ENCODE measurements at regions not wholly inside any gene's neighbourhood (a gene's known extent, or its start where the extent isn't known, plus 50 kb on each side); places are given as distances from the start of the nearest gene placed in this dataset.

GRCh38 chr16:51559901-51560300 is 408.8 kb upstream of the SALL1 start:
- DNase-seq = no peak

GRCh38 chr16:51557670-51558069 is 406.6 kb upstream of the SALL1 start:
- no peak for DNase-seq

- no peak for DNase-seq
Measured at GRCh38 chr16:51556694-51557340, 405.7 kb upstream of the SALL1 start.

GRCh38 chr16:51553910-51554309 is 402.8 kb upstream of the SALL1 start:
- DNase-seq = no peak

- no peak for DNase-seq
Measured at GRCh38 chr16:51553314-51553713, 402.2 kb upstream of the SALL1 start.

GRCh38 chr16:51550800-51551347 is 399.8 kb upstream of the SALL1 start:
- DNase-seq = no peak

- DNase-seq = no peak
Measured at GRCh38 chr16:51549836-51550235, 398.8 kb upstream of the SALL1 start.

GRCh38 chr16:51545951-51546350 is 394.9 kb upstream of the SALL1 start:
- DNase-seq = no peak

GRCh38 chr16:51544851-51545467 is 393.9 kb upstream of the SALL1 start:
- no peak for DNase-seq

GRCh38 chr16:51543971-51544370 is 392.9 kb upstream of the SALL1 start:
- DNase-seq = no peak

- DNase-seq = no peak
Measured at GRCh38 chr16:51542981-51543815, 392.1 kb upstream of the SALL1 start.

- DNase-seq = no peak
Measured at GRCh38 chr16:51540259-51540658, 389.2 kb upstream of the SALL1 start.

- DNase-seq = no peak
Measured at GRCh38 chr16:51538707-51539498, 387.8 kb upstream of the SALL1 start.

GRCh38 chr16:51535591-51535990 is 384.5 kb upstream of the SALL1 start:
- DNase-seq = no peak

- no peak for DNase-seq
Measured at GRCh38 chr16:51532551-51532950, 381.5 kb upstream of the SALL1 start.

- no peak for DNase-seq
Measured at GRCh38 chr16:51531271-51531670, 380.2 kb upstream of the SALL1 start.

- DNase-seq = no peak
Measured at GRCh38 chr16:51527349-51527748, 376.3 kb upstream of the SALL1 start.

- no peak for DNase-seq
Measured at GRCh38 chr16:51526621-51527020, 375.6 kb upstream of the SALL1 start.

- no peak for DNase-seq
Measured at GRCh38 chr16:51524555-51525373, 373.7 kb upstream of the SALL1 start.

- DNase-seq = no peak
Measured at GRCh38 chr16:51524070-51524469, 373.0 kb upstream of the SALL1 start.

GRCh38 chr16:51523400-51523799 is 372.3 kb upstream of the SALL1 start:
- no peak for DNase-seq

- DNase-seq = no peak
Measured at GRCh38 chr16:51522902-51523301, 371.8 kb upstream of the SALL1 start.
